Panc1 (cell line): ENCODE measurements at regions not wholly inside any gene's neighbourhood (a gene's known extent, or its start where the extent isn't known, plus 50 kb on each side); places are given as distances from the start of the nearest gene placed in this dataset.

Source experiments
- ATAC-seq: fragments of 200-7000 bp; cut with Tn5 transposase; 2 replicates; pipeline ENCODE4 v1.9.1; 2020; ENCODE audit warnings: mild to moderate bottlenecking, moderate library complexity
- BruUV-seq: library from RNA; stranded (reverse); fragments of 400-500 nt; replicated peaks from 2 replicates; lab custom pipeline; 2021; lab: Mats Ljungman, UMichigan
- CTCF ChIA-PET: fragments of 300-600 bp; sonication (Branson Sonifier 250); formaldehyde crosslinking; loops from one replicate; lab custom pipeline; 2022; ENCODE audit warnings: antibody characterized with exemption; lab: Charles Lee
- POLR2A ChIA-PET: fragments of 300-600 bp; sonication (Branson Sonifier 250); formaldehyde crosslinking; loops from one replicate; lab custom pipeline; 2022; ENCODE audit warnings: antibody characterized with exemption; lab: Charles Lee
- DNase-seq: peaks from one replicate; pipeline ENCODE4 v3.0.0-alpha.2; 2010; ENCODE audit warnings: low read depth, low spot score
- H3K27ac ChIP-seq: 2 replicates; pipeline ENCODE4 v1.5.1; 2011; ENCODE audit warnings: mild to moderate bottlenecking, low read length, inconsistent platforms
- H3K27me3 ChIP-seq: fragments of 200-500 bp; sonication (Bioruptor generic); 2 replicates; pipeline ENCODE4 v1.6.0; 2014; ENCODE audit warnings: low read length, inconsistent platforms; ENCODE audit not compliant: control insufficient read depth, insufficient read depth
- H3K36me3 ChIP-seq: fragments of 200-500 bp; sonication (Bioruptor generic); 2 replicates; pipeline ENCODE4 v1.5.1; 2014; ENCODE audit warnings: inconsistent platforms, mild to moderate bottlenecking, low read length, moderate library complexity; ENCODE audit not compliant: control insufficient read depth, insufficient read depth
- H3K4me1 ChIP-seq: 2 replicates; pipeline ENCODE4 v1.5.1; 2011; ENCODE audit warnings: inconsistent platforms, mild to moderate bottlenecking, low read length, moderate library complexity; ENCODE audit not compliant: control insufficient read depth, insufficient read depth
- H3K4me3 ChIP-seq, 2 experiments: 2 replicates each; pipeline ENCODE4 v1.5.1; 2011 to 2012; ENCODE audit warnings: low read depth in 2 of 2, low read length in 2 of 2, mild to moderate bottlenecking in 2 of 2, inconsistent platforms in 1 of 2, moderate library complexity in 1 of 2
- H3K9me3 ChIP-seq: fragments of 200-500 bp; sonication (Bioruptor generic); 2 replicates; pipeline ENCODE4 v1.5.1; 2014; ENCODE audit warnings: low read depth, mild to moderate bottlenecking, inconsistent platforms, low read length, moderate library complexity; ENCODE audit not compliant: control insufficient read depth, insufficient read depth
- CTCF ChIP-seq: fragments of 450-650 bp; IDR thresholded peaks from 2 replicates; pipeline ENCODE4 v1.5.1; 2017; ENCODE audit warnings: mild to moderate bottlenecking
- POLR2AphosphoS5 ChIP-seq: IDR thresholded peaks from 2 replicates; pipeline ENCODE4 v1.6.1; 2012; ENCODE audit warnings: mild to moderate bottlenecking, low read depth, low read length, moderate library complexity
- REST ChIP-seq, 2 experiments: IDR thresholded peaks; 2 replicates each; pipeline ENCODE4 v1.6.1; 2011 to 2012; ENCODE audit warnings: low read depth in 2 of 2, control low read depth in 1 of 2, low read length in 1 of 2, mild to moderate bottlenecking in 1 of 2, moderate library complexity in 1 of 2; ENCODE audit not compliant: insufficient read depth in 1 of 2
- SIN3A ChIP-seq: IDR thresholded peaks from 2 replicates; pipeline ENCODE4 v1.6.1; 2012; ENCODE audit warnings: low read depth, mild to moderate bottlenecking, low read length, moderate library complexity, borderline replicate concordance; ENCODE audit not compliant: insufficient read depth
- TCF7L2 ChIP-seq: IDR thresholded peaks from 2 replicates; pipeline ENCODE4 v1.6.1; 2011; ENCODE audit warnings: mild to moderate bottlenecking, low read depth, low read length, inconsistent platforms
- in situ Hi-C: cut with HindIII; loops from 2 replicates; pipeline ENCODE4 v1.10.0; 2016; ENCODE audit warnings: low sequenced_read_pairs, low pct_unique_long_range_greater_than_20kb
- intact Hi-C: fragments of 100-400 bp; cut with micrococcal nuclease; formaldehyde crosslinking; loops from one replicate; pipeline ENCODE4 v1.10.0; 2022; ENCODE audit not compliant: unreplicated experiment

- no peaks in the 10 kb centered on the region for H3K9me3 ChIP-seq
- ATAC-seq (no peak), DNase-seq (no peak)
- no TSS peak for BruUV-seq
- ChIA-PET POLR2A (no interaction called here), CTCF (interaction anchor here (0.6 kb wide), 1 partner anchor 650 kb away, joined by 5 read pairs; no protein-coding TSS in a partner anchor)
- no peaks in the 10 kb centered on the region for H3K36me3 ChIP-seq
- TF ChIP-seq CTCF (no peak), TCF7L2 (no peak), REST (IDR thresholded peaks at IDR 0.05; ENCODE audit: insufficient read depth in 1 of 2, low read depth in 2 of 2, low read length in 1 of 2) (no peak), SIN3A (no peak), POLR2AphosphoS5 (no peak)
- no peak overlapping the region for H3K4me3 ChIP-seq
- in situ Hi-C loops (no loop called here), intact Hi-C loops (no loop called here)
- no peaks in the 10 kb centered on the region for H3K27me3 ChIP-seq
- no peaks in the 10 kb centered on the region for H3K4me1 ChIP-seq
- H3K27ac ChIP-seq: no peak overlapping the region
Measured at GRCh38 chr20:12886618-12887363, 122.0 kb upstream of the SPTLC3 start.

GRCh38 chr20:12891643-12892042 lies 117.1 kb upstream of the SPTLC3 start:
- no peak for ATAC-seq
- DNase-seq: no peak
- Histone ChIP-seq H3K4me1 (no peaks in the 10 kb centered on the region), H3K9me3 (no peaks in the 10 kb centered on the region), H3K36me3 (no peaks in the 10 kb centered on the region), H3K27me3 (no peaks in the 10 kb centered on the region), H3K4me3 (no peak overlapping the region), H3K27ac (no peak overlapping the region)
- intact Hi-C loops (no loop called here), in situ Hi-C loops (no loop called here)
- TF ChIP-seq POLR2AphosphoS5 (no peak), REST (IDR thresholded peaks at IDR 0.05; ENCODE audit: insufficient read depth in 1 of 2, low read depth in 2 of 2, low read length in 1 of 2) (no peak), SIN3A (no peak), CTCF (no peak), TCF7L2 (no peak)
- ChIA-PET CTCF (no interaction called here), POLR2A (no interaction called here)
- no TSS peak for BruUV-seq
